ENCODE measurements at regions not wholly inside any gene's neighbourhood (a gene's known extent, or its start where the extent isn't known, plus 50 kb on each side); places are given as distances from the start of the nearest gene placed in this dataset.
"Not testable (repeated sequence)": the region's sequence is repeated elsewhere in the genome, so short reads cannot be mapped to it uniquely, and the experiment has no call there.

- TF ChIP-seq CTCF (conservative IDR thresholded peaks at IDR 0.05 in 1 of 2, IDR thresholded peaks at IDR 0.05 in 1 of 2; ENCODE audit: low read depth in 1 of 2, low read length in 2 of 2); EZH2 (IDR thresholded peaks at IDR 0.05; ENCODE audit: low read length, missing control alignments): not testable (repeated sequence)
Observed at GRCh38 chr14:106648874-106649273, 1122.5 kb downstream of the TMEM121 start.
